CD14-positive monocyte (primary cell): ENCODE measurements at regions not wholly inside any gene's neighbourhood (a gene's known extent, or its start where the extent isn't known, plus 50 kb on each side); places are given as distances from the start of the nearest gene placed in this dataset.
"Not testable (repeated sequence)": the region's sequence is repeated elsewhere in the genome, so short reads cannot be mapped to it uniquely, and the experiment has no call there.

Experiments
- DNase-seq, 3 donors: peaks; one replicate each; pipeline ENCODE4 v3.0.0-alpha.2; 2011 to 2022
- H2AFZ ChIP-seq: 2 replicates; pipeline ENCODE4 v1.6.0; 2012; ENCODE audit warnings: mild to moderate bottlenecking, low read depth, low read length, inconsistent platforms; ENCODE audit not compliant: insufficient read depth, poor library complexity, severe bottlenecking
- H3K27ac ChIP-seq, 2 donors: 1 replicate in 1 of 2; 2 replicates in 1 of 2; pipeline ENCODE4 v1.5.1; 2012 to 2013; ENCODE audit warnings: low read length in 2 of 2, control low read depth in 1 of 2, inconsistent platforms in 1 of 2, low read depth in 1 of 2, mild to moderate bottlenecking in 1 of 2
- H3K27me3 ChIP-seq, 2 donors: one replicate each; pipeline versions ENCODE4 v1.6.0 to v1.6.1; 2011 to 2013; ENCODE audit warnings: low read length in 2 of 2; ENCODE audit not compliant: control insufficient read depth in 2 of 2, insufficient read depth in 2 of 2
- H3K36me3 ChIP-seq, 2 donors: replicated peaks in 1 of 2; 1 replicate in 1 of 2; 2 replicates in 1 of 2; pipeline versions ENCODE4 v1.5.1 to v1.6.1; 2012 to 2013; ENCODE audit warnings: low read length in 2 of 2, control low read depth in 1 of 2, inconsistent platforms in 1 of 2, mild to moderate bottlenecking in 1 of 2; ENCODE audit not compliant: insufficient read depth in 2 of 2, control insufficient read depth in 1 of 2
- H3K4me1 ChIP-seq, 2 donors: 1 replicate in 1 of 2; 2 replicates in 1 of 2; pipeline versions ENCODE4 v1.5.1 to v1.6.1; 2012 to 2013; ENCODE audit warnings: low read length in 2 of 2, control low read depth in 1 of 2, inconsistent platforms in 1 of 2, mild to moderate bottlenecking in 1 of 2, moderate library complexity in 1 of 2; ENCODE audit not compliant: insufficient read depth in 2 of 2, control insufficient read depth in 1 of 2
- H3K4me2 ChIP-seq: replicated peaks from 2 replicates; pipeline ENCODE3; 2012; ENCODE audit warnings: low read length, moderate library complexity, mild to moderate bottlenecking; ENCODE audit not compliant: poor library complexity, severe bottlenecking; ENCODE audit errors: extremely low read depth
- H3K4me3 ChIP-seq, 3 experiments: fragments of 200-600 bp in 1 of 3; sonication (generic) in 1 of 3; replicated peaks in 1 of 3; 1 replicate in 2 of 3; 2 replicates in 1 of 3; pipeline ENCODE4 v1.5.1; 2011 to 2013; ENCODE audit warnings: low read length in 3 of 3, mild to moderate bottlenecking in 3 of 3, control low read depth in 2 of 3, low read depth in 2 of 3, inconsistent platforms in 1 of 3, moderate library complexity in 1 of 3
- H3K79me2 ChIP-seq: 2 replicates; pipeline ENCODE4 v1.6.0; 2012; ENCODE audit warnings: mild to moderate bottlenecking, control low read depth, inconsistent platforms, low read length, moderate library complexity; ENCODE audit not compliant: insufficient read depth
- H3K9ac ChIP-seq: 2 replicates; pipeline ENCODE4 v1.6.0; 2017; ENCODE audit warnings: low read length, mild to moderate bottlenecking; ENCODE audit not compliant: insufficient read depth, poor library complexity, severe bottlenecking
- H3K9me3 ChIP-seq, 2 donors: replicated peaks in 1 of 2; 1 replicate in 1 of 2; 2 replicates in 1 of 2; pipeline versions ENCODE4 v1.5.1 to v1.6.1; 2012 to 2013; ENCODE audit warnings: low read length in 2 of 2, control low read depth in 1 of 2; ENCODE audit not compliant: control insufficient read depth in 1 of 2, insufficient read depth in 1 of 2
- H4K20me1 ChIP-seq: 2 replicates; pipeline ENCODE4 v1.6.0; 2012; ENCODE audit warnings: mild to moderate bottlenecking, low read length, control low read depth, moderate library complexity; ENCODE audit not compliant: insufficient read depth
- H3K27ac Mint-ChIP-seq, 7 donors: one replicate each; pipeline ENCODE4 v1.8.0; 2020; ENCODE audit warnings: mild to moderate bottlenecking in 7 of 7, mixed read lengths in 7 of 7, moderate library complexity in 6 of 7, inconsistent platforms in 2 of 7
- H3K27me3 Mint-ChIP-seq, 3 donors: one replicate each; pipeline ENCODE4 v1.8.0; 2021 to 2022; ENCODE audit warnings: low read depth in 3 of 3, mild to moderate bottlenecking in 3 of 3, mixed read lengths in 3 of 3, moderate library complexity in 3 of 3, inconsistent platforms in 1 of 3
- H3K36me3 Mint-ChIP-seq, 2 donors: one replicate each; pipeline ENCODE4 v1.8.0; 2020; ENCODE audit warnings: mixed read lengths in 2 of 2, inconsistent platforms in 1 of 2, mild to moderate bottlenecking in 1 of 2
- H3K4me1 Mint-ChIP-seq: one replicate; pipeline ENCODE4 v1.8.0; 2020; ENCODE audit warnings: mild to moderate bottlenecking, mixed read lengths
- H3K4me3 Mint-ChIP-seq, 2 donors: one replicate each; pipeline ENCODE4 v1.8.0; 2020; ENCODE audit warnings: mild to moderate bottlenecking in 2 of 2, mixed read lengths in 2 of 2, moderate library complexity in 1 of 2
- H3K9me3 Mint-ChIP-seq, 7 donors: one replicate each; pipeline ENCODE4 v1.8.0; 2020 to 2022; ENCODE audit warnings: mixed read lengths in 7 of 7, mild to moderate bottlenecking in 6 of 7, moderate library complexity in 6 of 7, inconsistent platforms in 2 of 7
- CTCF ChIP-seq: fragments of 200-600 bp; IDR thresholded peaks from one replicate; pipeline ENCODE4 v1.8.0; 2022; ENCODE audit warnings: antibody characterized with exemption, mild to moderate bottlenecking
- WGBS: methylation state at CpG from one replicate; pipeline ENCODE4 v1.1.5; 2013; ENCODE audit warnings: missing lambda C conversion rate; ENCODE audit not compliant: insufficient coverage; 5-methylcytosine and 5-hydroxymethylcytosine counted together
- intact Hi-C, 2 donors: fragments of 100-400 bp; cut with micrococcal nuclease; formaldehyde crosslinking; loops; one replicate each; pipeline versions ENCODE4 v1.15.0 to v1.15.1; 2023

DNA sequence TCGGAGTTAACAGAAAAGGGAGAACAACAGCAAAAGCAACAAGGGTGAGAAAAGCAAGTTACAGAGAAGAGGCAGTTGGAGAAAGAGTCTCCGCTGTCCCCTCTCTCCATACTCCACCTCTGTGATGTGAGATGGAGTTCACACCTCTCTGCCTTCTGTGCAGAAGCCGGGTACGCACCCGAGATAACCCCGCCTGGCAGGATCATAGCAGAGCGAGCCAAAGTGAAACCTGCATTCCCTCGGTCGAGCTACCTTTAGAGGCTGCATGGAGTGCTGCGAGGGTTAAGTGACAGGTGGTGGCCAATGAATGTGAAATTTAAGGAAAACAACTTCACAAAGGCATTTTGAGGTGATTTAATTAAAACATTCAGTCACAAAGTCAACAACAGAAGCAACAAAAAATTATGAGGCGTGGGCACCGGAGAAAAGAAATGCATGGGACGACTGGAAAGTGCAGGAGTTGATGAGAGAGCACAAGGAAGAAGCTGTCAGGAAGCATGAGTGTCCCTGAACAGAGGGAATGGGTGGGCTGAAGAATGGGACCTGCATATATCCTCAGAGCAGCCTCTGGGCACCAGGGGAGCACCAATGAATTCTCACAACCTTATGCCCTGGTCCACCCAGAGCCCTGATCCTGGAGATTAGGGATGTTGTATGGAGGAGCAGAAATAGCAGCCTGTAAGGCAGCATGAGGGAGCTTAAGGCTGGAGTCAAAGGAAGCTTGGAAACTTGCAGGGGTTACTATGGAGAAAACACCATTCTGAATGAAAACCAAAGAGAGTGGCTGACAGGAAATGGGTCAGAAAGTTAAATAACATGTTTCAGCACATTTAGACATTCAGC is 208.3 kb downstream of the EMP1 start:
- Histone ChIP-seq H3K27me3 (no peaks in the 10 kb centered on the region), H4K20me1 (no peaks in the 10 kb centered on the region), H3K79me2 (no peaks in the 10 kb centered on the region), H3K4me2 (no peak overlapping the region), H2AFZ (no peak overlapping the region), H3K4me3 (no peak overlapping the region), H3K4me1 (no peaks in the 10 kb centered on the region), H3K27ac (no peak overlapping the region), H3K36me3 (no peaks in the 10 kb centered on the region), H3K9ac (no peak overlapping the region), H3K9me3 (peaks cover 4 to 10% of the 10 kb centered on the region in 2 donors)
- H3K36me3 Mint-ChIP-seq, result no peaks in the 10 kb centered on the region
- H3K4me3 Mint-ChIP-seq, result no peak overlapping the region
- DNase-seq, result no peak
- WGBS, result 81% methylated on average over 11 of the region's 13 CpGs
- TF ChIP-seq CTCF, result no peak
- no peaks in the 10 kb centered on the region for H3K4me1 Mint-ChIP-seq
- peaks cover 0 to 6% (median 0%) of the 10 kb centered on the region in 3 donors for H3K27me3 Mint-ChIP-seq
- intact Hi-C loops, result no loop called here
- H3K9me3 Mint-ChIP-seq, result peaks cover 0 to 21% (median 5%) of the 10 kb centered on the region in 7 donors
- no peak overlapping the region for H3K27ac Mint-ChIP-seq

DNA sequence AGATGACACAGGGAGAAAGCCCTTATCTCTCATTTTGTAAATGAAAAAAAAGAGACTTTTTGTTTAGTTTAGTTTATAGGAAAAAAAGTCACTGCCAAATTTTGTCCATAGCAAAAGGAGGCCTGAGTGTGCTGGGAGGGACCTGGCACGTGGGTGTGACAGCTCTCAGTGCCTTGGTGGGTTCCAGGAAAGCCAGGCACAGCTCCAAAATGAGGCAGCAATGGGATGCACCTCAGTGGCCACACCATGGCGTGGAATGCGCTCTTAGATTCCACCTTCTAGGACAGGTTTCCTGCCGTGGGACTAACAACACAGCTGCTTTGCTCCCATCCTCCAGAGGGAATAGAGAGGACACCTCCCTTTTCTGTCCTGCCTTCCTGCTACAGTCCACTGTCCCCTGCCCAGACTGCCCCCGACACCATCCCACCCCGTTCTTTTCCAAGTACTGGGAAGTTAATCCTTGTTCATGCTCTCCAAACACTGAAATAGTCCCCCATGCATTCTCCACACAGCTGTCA is 207.6 kb downstream of the EMP1 start:
- H3K36me3 Mint-ChIP-seq, result no peaks in the 10 kb centered on the region
- H3K27me3 ChIP-seq, result no peaks in the 10 kb centered on the region
- H3K79me2 ChIP-seq, result no peaks in the 10 kb centered on the region
- 85% methylated on average over 4 of the region's 6 CpGs for WGBS
- H3K4me3 ChIP-seq, result no peak overlapping the region
- H4K20me1 ChIP-seq, result no peaks in the 10 kb centered on the region
- peaks cover 0 to 17% (median 5%) of the 10 kb centered on the region in 7 donors for H3K9me3 Mint-ChIP-seq
- peaks cover 0 to 6% (median 0%) of the 10 kb centered on the region in 3 donors for H3K27me3 Mint-ChIP-seq
- no peak overlapping the region for H3K4me3 Mint-ChIP-seq
- H2AFZ ChIP-seq, result no peak overlapping the region
- H3K4me1 ChIP-seq, result no peaks in the 10 kb centered on the region
- no peaks in the 10 kb centered on the region for H3K4me1 Mint-ChIP-seq
- no peaks in the 10 kb centered on the region for H3K36me3 ChIP-seq
- peaks cover 2 to 6% of the 10 kb centered on the region in 2 donors for H3K9me3 ChIP-seq
- intact Hi-C loops, result no loop called here
- no peak overlapping the region for H3K9ac ChIP-seq
- DNase-seq, result no peak
- H3K4me2 ChIP-seq, result no peak overlapping the region
- no peak overlapping the region for H3K27ac ChIP-seq
- no peak overlapping the region for H3K27ac Mint-ChIP-seq
- TF ChIP-seq CTCF, result no peak

GRCh38 chr12:13391375-13391774 is 194.8 kb downstream of the EMP1 start:
- intact Hi-C loops, H3K4me1 ChIP-seq, H3K9me3 Mint-ChIP-seq, H2AFZ ChIP-seq, H3K4me1 Mint-ChIP-seq, H3K4me3 Mint-ChIP-seq, H4K20me1 ChIP-seq, H3K9me3 ChIP-seq, H3K27me3 Mint-ChIP-seq, H3K79me2 ChIP-seq, H3K36me3 Mint-ChIP-seq, H3K4me3 ChIP-seq, H3K4me2 ChIP-seq, DNase-seq, H3K27ac ChIP-seq, H3K36me3 ChIP-seq, H3K9ac ChIP-seq, H3K27me3 ChIP-seq, H3K27ac Mint-ChIP-seq: not testable (repeated sequence)
- WGBS, result no CpG with 5 or more reads among the region's 2 CpGs
